ENCODE measurements at regions not wholly inside any gene's neighbourhood (a gene's known extent, or its start where the extent isn't known, plus 50 kb on each side); places are given as distances from the start of the nearest gene placed in this dataset.

DNA sequence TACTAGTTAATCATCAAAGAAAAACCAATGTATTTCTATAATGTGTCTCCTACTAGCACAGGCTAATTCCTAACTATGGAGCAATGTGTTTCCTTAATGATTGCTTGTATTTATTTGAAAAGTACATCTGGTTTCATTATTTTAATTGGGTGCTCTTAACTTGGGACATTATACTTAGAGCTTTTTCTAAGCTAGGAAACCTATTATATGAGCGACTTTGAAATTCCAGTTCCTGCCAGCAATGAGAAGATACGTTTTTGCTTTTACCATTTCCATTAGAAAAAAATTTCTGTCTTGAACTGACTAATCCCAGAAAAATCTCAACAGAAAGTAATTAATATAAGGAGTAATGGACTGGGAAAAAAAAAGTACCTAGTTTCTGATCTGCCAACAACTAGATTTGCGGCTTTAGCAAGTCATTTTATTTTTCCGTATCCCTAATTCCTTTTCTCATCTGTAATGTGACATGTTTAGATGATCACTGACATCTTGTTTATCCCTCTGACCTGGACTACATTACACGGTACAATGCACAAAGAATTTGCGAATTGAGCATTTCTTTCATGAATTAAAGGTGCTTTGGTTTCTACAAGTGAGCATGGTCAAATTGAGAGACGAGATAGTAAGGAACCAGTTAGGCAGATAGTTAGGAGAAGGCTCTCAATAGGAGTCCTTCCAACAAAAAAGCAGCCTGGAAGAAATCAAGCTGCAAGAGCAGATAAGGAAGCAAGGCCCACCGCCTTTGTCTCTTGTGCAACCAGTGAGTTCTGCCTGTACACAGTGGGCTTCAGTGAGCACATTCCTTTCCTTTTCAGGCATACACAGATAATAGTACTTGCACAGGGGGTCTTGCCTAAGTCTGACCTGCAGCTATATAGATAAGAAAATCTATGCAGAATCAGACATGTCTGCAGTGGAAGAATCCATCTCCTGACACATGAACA lies 1765.0 kb upstream of the FLRT2 start:
- TF ChIP-seq, protein P1, sequence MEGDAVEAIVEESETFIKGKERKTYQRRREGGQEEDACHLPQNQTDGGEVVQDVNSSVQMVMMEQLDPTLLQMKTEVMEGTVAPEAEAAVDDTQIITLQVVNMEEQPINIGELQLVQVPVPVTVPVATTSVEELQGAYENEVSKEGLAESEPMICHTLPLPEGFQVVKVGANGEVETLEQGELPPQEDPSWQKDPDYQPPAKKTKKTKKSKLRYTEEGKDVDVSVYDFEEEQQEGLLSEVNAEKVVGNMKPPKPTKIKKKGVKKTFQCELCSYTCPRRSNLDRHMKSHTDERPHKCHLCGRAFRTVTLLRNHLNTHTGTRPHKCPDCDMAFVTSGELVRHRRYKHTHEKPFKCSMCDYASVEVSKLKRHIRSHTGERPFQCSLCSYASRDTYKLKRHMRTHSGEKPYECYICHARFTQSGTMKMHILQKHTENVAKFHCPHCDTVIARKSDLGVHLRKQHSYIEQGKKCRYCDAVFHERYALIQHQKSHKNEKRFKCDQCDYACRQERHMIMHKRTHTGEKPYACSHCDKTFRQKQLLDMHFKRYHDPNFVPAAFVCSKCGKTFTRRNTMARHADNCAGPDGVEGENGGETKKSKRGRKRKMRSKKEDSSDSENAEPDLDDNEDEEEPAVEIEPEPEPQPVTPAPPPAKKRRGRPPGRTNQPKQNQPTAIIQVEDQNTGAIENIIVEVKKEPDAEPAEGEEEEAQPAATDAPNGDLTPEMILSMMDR (IDR thresholded peaks at IDR 0.05; ENCODE audit: insufficient read depth, missing control alignments), result no peak
- DNase-seq (ENCODE audit: insufficient read length, low spot score) (no peak), FAIRE-seq (no peak)

DNA sequence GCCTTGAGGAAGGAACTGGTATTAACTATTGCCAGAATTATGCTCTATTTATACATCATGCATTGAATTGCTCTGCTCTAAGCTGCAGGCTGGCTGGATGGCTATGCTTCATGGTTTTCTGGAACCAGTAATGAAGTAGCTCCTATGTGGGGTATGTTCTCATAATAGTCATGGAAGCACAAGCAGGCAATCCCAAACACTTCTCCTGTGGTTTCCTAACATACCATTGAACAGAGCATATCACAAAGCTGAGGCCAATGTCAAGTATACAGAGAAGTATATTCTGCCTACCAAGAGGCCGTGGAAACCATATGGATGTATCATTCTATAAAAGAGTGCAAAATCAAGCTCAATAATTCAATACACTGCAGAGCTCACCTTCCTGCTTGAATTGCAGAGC lies 1752.4 kb upstream of the FLRT2 start:
- FAIRE-seq (no peak), DNase-seq (ENCODE audit: insufficient read length, low spot score) (no peak)
- TF ChIP-seq, protein P1 (IDR thresholded peaks at IDR 0.05; ENCODE audit: insufficient read depth, missing control alignments), result no peak

DNA sequence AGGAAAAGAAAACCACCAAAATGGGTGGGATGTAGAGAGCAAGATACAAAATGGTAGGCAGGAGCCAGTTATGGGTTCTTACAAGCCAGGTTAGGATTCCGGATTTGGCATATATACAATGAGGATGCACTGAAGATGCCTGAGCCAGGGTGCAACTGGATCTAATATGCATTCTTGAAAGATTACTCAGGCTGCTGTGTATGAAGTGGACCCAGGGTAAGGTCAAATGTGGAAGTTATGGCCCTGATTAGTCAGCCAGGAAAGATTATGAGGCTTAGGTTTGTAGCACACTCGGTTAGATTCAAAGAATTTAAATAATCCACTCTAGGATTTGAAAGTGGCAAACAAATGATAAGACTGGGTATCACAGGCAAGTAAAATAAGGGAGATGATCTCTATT lies 1750.7 kb upstream of the FLRT2 start:
- DNase-seq (ENCODE audit: insufficient read length, low spot score) (no peak), FAIRE-seq (no peak)
- TF ChIP-seq, protein P1 (IDR thresholded peaks at IDR 0.05; ENCODE audit: insufficient read depth, missing control alignments), result no peak

DNA sequence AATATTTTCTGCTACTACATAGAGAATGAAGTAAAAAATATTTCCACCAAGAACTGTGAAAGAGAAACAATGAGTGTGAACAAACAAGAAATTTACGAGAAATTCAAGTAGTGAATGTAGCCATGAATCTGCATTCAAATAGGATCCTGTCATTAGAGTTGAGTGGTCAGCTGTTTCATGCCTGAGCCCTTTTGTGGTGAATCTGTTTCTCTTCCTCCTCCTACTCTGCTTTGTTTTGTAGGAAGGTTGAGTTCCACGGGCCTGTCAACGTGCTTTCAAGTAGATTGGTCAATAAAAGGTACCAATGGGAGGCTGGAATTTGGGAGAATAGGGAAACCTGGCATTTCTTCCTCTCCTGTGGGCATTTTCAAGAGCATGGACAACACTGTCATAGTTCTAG lies 1749.6 kb upstream of the FLRT2 start:
- DNase-seq (ENCODE audit: insufficient read length, low spot score) (no peak), FAIRE-seq (no peak)

DNA sequence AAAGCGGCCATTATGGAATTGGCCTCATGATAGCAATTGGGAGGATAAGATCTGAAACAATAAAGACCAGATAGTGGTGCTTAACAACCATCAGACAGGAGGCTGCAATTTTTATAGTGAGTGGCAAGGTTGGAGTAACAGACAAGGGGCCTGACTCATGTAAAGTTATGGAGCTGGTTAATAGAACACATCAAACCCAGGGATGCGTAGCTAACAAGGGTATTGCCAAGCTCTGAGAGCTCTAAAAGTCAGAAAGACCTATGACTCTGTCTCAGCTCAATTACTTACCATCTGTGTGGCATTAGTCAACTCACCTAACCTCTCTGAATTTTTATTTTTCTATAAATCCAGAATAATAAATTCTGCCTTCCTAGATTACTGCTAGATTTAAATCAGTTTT lies 1731.5 kb upstream of the FLRT2 start:
- DNase-seq (ENCODE audit: insufficient read length, low spot score) (no peak), FAIRE-seq (no peak)
- TF ChIP-seq, protein P1 (IDR thresholded peaks at IDR 0.05; ENCODE audit: insufficient read depth, missing control alignments), result no peak

More for the DNA sequence above, 1749.6 kb upstream of the FLRT2 start:
- TF ChIP-seq, protein P1 (IDR thresholded peaks at IDR 0.05; ENCODE audit: insufficient read depth, missing control alignments), result no peak

DNA sequence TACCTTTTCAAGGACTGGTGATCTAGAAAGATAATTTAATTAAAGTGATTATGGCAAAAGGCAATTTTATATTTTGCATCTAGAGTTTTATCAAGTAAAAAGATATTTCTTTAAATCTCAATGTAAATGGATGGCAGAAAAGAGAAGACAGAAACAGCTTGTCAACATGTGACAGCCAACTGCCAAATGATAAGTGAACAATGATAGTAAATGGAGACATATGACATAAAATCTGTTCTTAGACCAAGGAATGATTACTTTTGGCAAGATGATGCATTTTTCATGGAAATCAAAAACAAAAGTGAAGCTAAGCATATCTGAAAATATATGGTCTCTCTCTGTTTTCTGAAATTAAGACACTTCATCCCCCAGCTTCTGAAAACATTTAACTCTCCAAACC lies 1730.7 kb upstream of the FLRT2 start:
- DNase-seq (ENCODE audit: insufficient read length, low spot score) (no peak), FAIRE-seq (no peak)
- TF ChIP-seq, protein P1 (IDR thresholded peaks at IDR 0.05; ENCODE audit: insufficient read depth, missing control alignments), result no peak

DNA sequence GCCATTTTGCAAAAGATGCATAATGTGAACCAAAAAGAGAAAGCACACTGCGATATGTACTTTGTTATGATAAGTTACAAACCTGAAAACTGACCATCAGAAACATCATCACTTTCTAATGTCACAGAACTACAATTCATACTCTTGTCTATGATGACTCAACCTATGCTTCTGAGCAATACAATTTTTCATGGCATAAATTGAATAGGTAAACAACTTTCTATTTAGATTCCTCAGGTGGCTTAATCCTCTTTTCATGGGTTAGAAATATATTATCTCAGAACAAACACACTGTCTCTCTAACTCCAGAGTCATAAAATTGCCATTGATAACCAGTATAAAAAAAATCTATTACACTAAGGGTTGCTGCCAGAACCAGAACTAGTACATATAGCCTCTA lies 1715.0 kb upstream of the FLRT2 start:
- DNase-seq (ENCODE audit: insufficient read length, low spot score) (no peak), FAIRE-seq (no peak)
- TF ChIP-seq, protein P1 (IDR thresholded peaks at IDR 0.05; ENCODE audit: insufficient read depth, missing control alignments), result no peak
